ENCODE measurements at regions not wholly inside any gene's neighbourhood (a gene's known extent, or its start where the extent isn't known, plus 50 kb on each side); places are given as distances from the start of the nearest gene placed in this dataset.

GRCh38 chr11:116543911-116544475 lies 228.8 kb downstream of the BUD13 start:
- Histone ChIP-seq H3K4me3 (replicated peaks in 1 of 4; ENCODE audit: control extremely low read depth in 1 of 4, insufficient read depth in 1 of 4, low read depth in 3 of 4, low read length in 4 of 4) (no peak overlapping the region), H3K27me3 (ENCODE audit: control insufficient read depth, insufficient read depth, low read length) (no peaks in the 10 kb centered on the region), H3K9ac (ENCODE audit: insufficient read depth, low read length) (no peak overlapping the region), H3K27ac (ENCODE audit: insufficient read depth, low read length) (no peak overlapping the region), H2AFZ (ENCODE audit: low read length) (no peak overlapping the region), H3K79me2 (ENCODE audit: control insufficient read depth, insufficient read depth, low read length) (no peaks in the 10 kb centered on the region), H4K20me1 (ENCODE audit: control insufficient read depth, extremely low read depth, insufficient read depth, low read length) (no peaks in the 10 kb centered on the region), H3K36me3 (ENCODE audit: control insufficient read depth, insufficient read depth, low read length) (no peaks in the 10 kb centered on the region), H3K4me1 (ENCODE audit: control insufficient read depth, extremely low read depth, insufficient read depth, low read length) (no peaks in the 10 kb centered on the region), H3K4me2 (ENCODE audit: extremely low read depth, insufficient read depth, low read length) (no peak overlapping the region), H3K9me3 (ENCODE audit: control insufficient read depth, insufficient read depth, low read depth, low read length) (no peaks in the 10 kb centered on the region)
- no peak for TF ChIP-seq EZH2 (IDR thresholded peaks at IDR 0.05; ENCODE audit: low read length, missing control alignments)
- no peak for TF ChIP-seq CTCF (conservative IDR thresholded peaks at IDR 0.05 in 1 of 2, IDR thresholded peaks at IDR 0.05 in 1 of 2; ENCODE audit: low read depth in 1 of 2, low read length in 2 of 2)
- DNase-seq (ENCODE audit: low read depth in 2 of 2), result no peak

GRCh38 chr11:116543099-116543498 lies 229.7 kb downstream of the BUD13 start:
- no peak overlapping the region for H3K27ac ChIP-seq (ENCODE audit: insufficient read depth, low read length)
- H3K79me2 ChIP-seq (ENCODE audit: control insufficient read depth, insufficient read depth, low read length), result no peaks in the 10 kb centered on the region
- H3K4me2 ChIP-seq (ENCODE audit: extremely low read depth, insufficient read depth, low read length), result no peak overlapping the region
- no peaks in the 10 kb centered on the region for H4K20me1 ChIP-seq (ENCODE audit: control insufficient read depth, extremely low read depth, insufficient read depth, low read length)
- no peaks in the 10 kb centered on the region for H3K4me1 ChIP-seq (ENCODE audit: control insufficient read depth, extremely low read depth, insufficient read depth, low read length)
- no peak overlapping the region for H3K4me3 ChIP-seq (replicated peaks in 1 of 4; ENCODE audit: control extremely low read depth in 1 of 4, insufficient read depth in 1 of 4, low read depth in 3 of 4, low read length in 4 of 4)
- DNase-seq (ENCODE audit: low read depth in 2 of 2), result no peak
- no peaks in the 10 kb centered on the region for H3K9me3 ChIP-seq (ENCODE audit: control insufficient read depth, insufficient read depth, low read depth, low read length)
- TF ChIP-seq EZH2 (IDR thresholded peaks at IDR 0.05; ENCODE audit: low read length, missing control alignments) (no peak), CTCF (conservative IDR thresholded peaks at IDR 0.05 in 1 of 2, IDR thresholded peaks at IDR 0.05 in 1 of 2; ENCODE audit: low read depth in 1 of 2, low read length in 2 of 2) (no peak)
- H3K36me3 ChIP-seq (ENCODE audit: control insufficient read depth, insufficient read depth, low read length), result no peaks in the 10 kb centered on the region
- no peak overlapping the region for H2AFZ ChIP-seq (ENCODE audit: low read length)
- H3K27me3 ChIP-seq (ENCODE audit: control insufficient read depth, insufficient read depth, low read length), result no peaks in the 10 kb centered on the region
- H3K9ac ChIP-seq (ENCODE audit: insufficient read depth, low read length), result no peak overlapping the region

- no peak overlapping the region for H3K4me3 ChIP-seq (replicated peaks in 1 of 4; ENCODE audit: control extremely low read depth in 1 of 4, insufficient read depth in 1 of 4, low read depth in 3 of 4, low read length in 4 of 4)
- DNase-seq (ENCODE audit: low read depth in 2 of 2), result no peak
- H3K27me3 ChIP-seq (ENCODE audit: control insufficient read depth, insufficient read depth, low read length), result no peaks in the 10 kb centered on the region
- no peak overlapping the region for H3K9ac ChIP-seq (ENCODE audit: insufficient read depth, low read length)
- no peak overlapping the region for H2AFZ ChIP-seq (ENCODE audit: low read length)
- H3K79me2 ChIP-seq (ENCODE audit: control insufficient read depth, insufficient read depth, low read length), result no peaks in the 10 kb centered on the region
- H3K9me3 ChIP-seq (ENCODE audit: control insufficient read depth, insufficient read depth, low read depth, low read length), result no peaks in the 10 kb centered on the region
- H3K27ac ChIP-seq (ENCODE audit: insufficient read depth, low read length), result no peak overlapping the region
- no peaks in the 10 kb centered on the region for H3K4me1 ChIP-seq (ENCODE audit: control insufficient read depth, extremely low read depth, insufficient read depth, low read length)
- TF ChIP-seq EZH2 (IDR thresholded peaks at IDR 0.05; ENCODE audit: low read length, missing control alignments) (no peak), CTCF (conservative IDR thresholded peaks at IDR 0.05 in 1 of 2, IDR thresholded peaks at IDR 0.05 in 1 of 2; ENCODE audit: low read depth in 1 of 2, low read length in 2 of 2) (no peak)
- H3K36me3 ChIP-seq (ENCODE audit: control insufficient read depth, insufficient read depth, low read length), result no peaks in the 10 kb centered on the region
- no peak overlapping the region for H3K4me2 ChIP-seq (ENCODE audit: extremely low read depth, insufficient read depth, low read length)
- no peaks in the 10 kb centered on the region for H4K20me1 ChIP-seq (ENCODE audit: control insufficient read depth, extremely low read depth, insufficient read depth, low read length)
These were observed 230.4 kb downstream of the BUD13 start for GRCh38 chr11:116542406-116542805.
